ENCODE measurements at regions not wholly inside any gene's neighbourhood (a gene's known extent, or its start where the extent isn't known, plus 50 kb on each side); places are given as distances from the start of the nearest gene placed in this dataset.
"Not testable (repeated sequence)": the region's sequence is repeated elsewhere in the genome, so short reads cannot be mapped to it uniquely, and the experiment has no call there.

- Histone ChIP-seq H3K27me3 (ENCODE audit: control insufficient read depth, insufficient read depth, low read length, poor library complexity, severe bottlenecking) (no peaks in the 10 kb centered on the region), H3K36me3 (ENCODE audit: control insufficient read depth, insufficient read depth, low read length) (no peaks in the 10 kb centered on the region), H3K4me3 (ENCODE audit: insufficient read depth, low read depth, low read length) (no peak overlapping the region), H3K4me1 (ENCODE audit: control insufficient read depth, insufficient read depth, low read length) (no peaks in the 10 kb centered on the region), H3K27ac (ENCODE audit: insufficient read depth, low read depth, low read length, poor library complexity, severe bottlenecking) (no peak overlapping the region), H3K9me3 (ENCODE audit: control insufficient read depth, low read length) (peaks cover 2% of the 10 kb centered on the region)
- 92 to 94% methylated on average over 4 of the region's 4 CpGs for WGBS, 2 experiments
These were observed 518.8 kb upstream of the SOX9 start for GRCh38 chr17:71601894-71602504.

GRCh38 chr17:71613996-71614395 is 506.8 kb upstream of the SOX9 start:
- Histone ChIP-seq H3K27ac (ENCODE audit: insufficient read depth, low read depth, low read length, poor library complexity, severe bottlenecking) (no peak overlapping the region), H3K27me3 (ENCODE audit: control insufficient read depth, insufficient read depth, low read length, poor library complexity, severe bottlenecking) (no peaks in the 10 kb centered on the region)

DNA sequence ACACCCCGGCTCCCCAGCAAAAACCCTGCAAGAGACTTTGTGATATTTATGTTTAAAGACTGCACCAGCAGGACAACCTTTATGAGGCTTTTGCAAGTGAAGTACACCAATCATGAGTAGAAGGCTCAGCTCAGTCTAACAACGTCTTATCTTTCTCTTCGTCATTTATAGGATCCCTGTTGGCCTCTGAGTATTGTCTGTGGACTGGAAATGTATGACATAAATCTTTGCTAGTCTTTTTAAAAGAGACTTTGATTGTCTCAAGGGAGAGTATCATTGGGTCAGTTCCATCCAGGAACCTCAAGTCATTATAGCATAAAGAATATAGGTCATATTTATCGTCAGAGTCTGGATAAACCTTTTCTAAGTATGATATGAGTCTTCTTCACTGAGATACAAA is 505.0 kb upstream of the SOX9 start:
- Histone ChIP-seq H3K27ac (ENCODE audit: insufficient read depth, low read depth, low read length, poor library complexity, severe bottlenecking) (no peak overlapping the region), H3K4me1 (ENCODE audit: control insufficient read depth, insufficient read depth, low read length) (no peaks in the 10 kb centered on the region), H3K36me3 (ENCODE audit: control insufficient read depth, insufficient read depth, low read length) (no peaks in the 10 kb centered on the region), H3K9me3 (ENCODE audit: control insufficient read depth, low read length) (no peaks in the 10 kb centered on the region), H3K27me3 (ENCODE audit: control insufficient read depth, insufficient read depth, low read length, poor library complexity, severe bottlenecking) (no peaks in the 10 kb centered on the region), H3K4me3 (ENCODE audit: insufficient read depth, low read depth, low read length) (no peak overlapping the region)
- 93 to 98% methylated on average over 3 of the region's 4 CpGs for WGBS, 2 experiments

More at GRCh38 chr17:71613996-71614395, 506.8 kb upstream of the SOX9 start:
- Histone ChIP-seq H3K4me1 (ENCODE audit: control insufficient read depth, insufficient read depth, low read length) (no peaks in the 10 kb centered on the region), H3K9me3 (ENCODE audit: control insufficient read depth, low read length) (no peaks in the 10 kb centered on the region), H3K4me3 (ENCODE audit: insufficient read depth, low read depth, low read length) (no peak overlapping the region), H3K36me3 (ENCODE audit: control insufficient read depth, insufficient read depth, low read length) (no peaks in the 10 kb centered on the region)

DNA sequence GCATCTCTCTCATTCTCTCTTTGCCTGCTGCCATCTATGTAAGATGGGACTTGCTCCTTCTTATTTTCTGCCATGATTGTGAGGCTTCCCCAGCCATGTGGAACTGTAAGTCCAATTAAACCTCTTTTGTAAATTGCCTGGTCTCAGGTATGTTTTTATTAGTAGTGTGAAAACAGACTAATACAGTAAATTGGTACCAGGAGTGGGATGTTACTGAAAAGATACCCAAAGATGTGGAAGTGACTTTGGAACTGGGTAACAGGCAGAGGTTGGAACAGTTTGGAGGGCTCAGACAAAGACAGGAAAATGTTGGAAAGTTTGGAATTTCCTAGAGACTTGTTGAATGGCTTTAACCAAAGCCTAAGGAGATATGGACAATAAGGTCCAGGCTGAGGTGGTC is 503.1 kb upstream of the SOX9 start:
- H3K27ac ChIP-seq (ENCODE audit: insufficient read depth, low read depth, low read length, poor library complexity, severe bottlenecking); H3K27me3 ChIP-seq (ENCODE audit: control insufficient read depth, insufficient read depth, low read length, poor library complexity, severe bottlenecking); H3K4me3 ChIP-seq (ENCODE audit: insufficient read depth, low read depth, low read length); H3K4me1 ChIP-seq (ENCODE audit: control insufficient read depth, insufficient read depth, low read length); H3K9me3 ChIP-seq (ENCODE audit: control insufficient read depth, low read length); H3K36me3 ChIP-seq (ENCODE audit: control insufficient read depth, insufficient read depth, low read length): not testable (repeated sequence)

GRCh38 chr17:71625330-71625729 is 495.5 kb upstream of the SOX9 start:
- Histone ChIP-seq H3K4me1 (ENCODE audit: control insufficient read depth, insufficient read depth, low read length) (no peaks in the 10 kb centered on the region), H3K27ac (ENCODE audit: insufficient read depth, low read depth, low read length, poor library complexity, severe bottlenecking) (no peak overlapping the region), H3K36me3 (ENCODE audit: control insufficient read depth, insufficient read depth, low read length) (no peaks in the 10 kb centered on the region), H3K4me3 (ENCODE audit: insufficient read depth, low read depth, low read length) (no peak overlapping the region), H3K9me3 (ENCODE audit: control insufficient read depth, low read length) (no peaks in the 10 kb centered on the region), H3K27me3 (ENCODE audit: control insufficient read depth, insufficient read depth, low read length, poor library complexity, severe bottlenecking) (no peaks in the 10 kb centered on the region)
- WGBS, 2 experiments: 83 to 100% methylated on average over 1 of the region's 1 CpG

- Histone ChIP-seq H3K9me3 (ENCODE audit: control insufficient read depth, low read length) (no peaks in the 10 kb centered on the region), H3K27me3 (ENCODE audit: control insufficient read depth, insufficient read depth, low read length, poor library complexity, severe bottlenecking) (no peaks in the 10 kb centered on the region), H3K4me3 (ENCODE audit: insufficient read depth, low read depth, low read length) (no peak overlapping the region), H3K36me3 (ENCODE audit: control insufficient read depth, insufficient read depth, low read length) (no peaks in the 10 kb centered on the region), H3K4me1 (ENCODE audit: control insufficient read depth, insufficient read depth, low read length) (no peaks in the 10 kb centered on the region), H3K27ac (ENCODE audit: insufficient read depth, low read depth, low read length, poor library complexity, severe bottlenecking) (no peak overlapping the region)
- 90 to 94% methylated on average over 1 of the region's 1 CpG for WGBS, 2 experiments
These were observed 492.5 kb upstream of the SOX9 start for GRCh38 chr17:71628306-71628705.

GRCh38 chr17:71631483-71631882 is 489.3 kb upstream of the SOX9 start:
- no peaks in the 10 kb centered on the region for H3K9me3 ChIP-seq (ENCODE audit: control insufficient read depth, low read length)
- 88 to 94% methylated on average over 1 of the region's 1 CpG for WGBS, 2 experiments
- H3K4me3 ChIP-seq (ENCODE audit: insufficient read depth, low read depth, low read length): no peak overlapping the region
- no peaks in the 10 kb centered on the region for H3K4me1 ChIP-seq (ENCODE audit: control insufficient read depth, insufficient read depth, low read length)
- H3K27ac ChIP-seq (ENCODE audit: insufficient read depth, low read depth, low read length, poor library complexity, severe bottlenecking): no peak overlapping the region
- H3K36me3 ChIP-seq (ENCODE audit: control insufficient read depth, insufficient read depth, low read length): no peaks in the 10 kb centered on the region
- no peaks in the 10 kb centered on the region for H3K27me3 ChIP-seq (ENCODE audit: control insufficient read depth, insufficient read depth, low read length, poor library complexity, severe bottlenecking)

DNA sequence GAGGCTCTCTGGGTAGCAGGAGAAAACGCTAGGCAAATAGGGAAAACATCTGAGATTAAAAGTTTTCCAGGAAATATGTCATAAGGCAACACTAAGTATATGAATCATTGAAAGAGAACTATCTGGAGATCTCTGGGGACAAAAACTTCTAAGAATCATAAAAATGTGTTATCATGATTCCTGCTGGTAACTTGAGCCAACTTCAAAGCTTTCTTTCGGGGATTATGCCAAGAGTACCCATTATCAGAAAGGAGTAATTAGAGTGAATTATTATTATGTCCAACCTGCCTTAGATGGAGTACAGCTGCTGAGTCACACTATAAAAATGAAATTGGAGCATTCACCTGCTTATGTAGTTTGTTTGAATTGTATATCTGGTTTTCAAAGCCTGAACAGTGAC is 488.5 kb upstream of the SOX9 start:
- Histone ChIP-seq H3K4me3 (ENCODE audit: insufficient read depth, low read depth, low read length) (no peak overlapping the region), H3K27me3 (ENCODE audit: control insufficient read depth, insufficient read depth, low read length, poor library complexity, severe bottlenecking) (no peaks in the 10 kb centered on the region), H3K4me1 (ENCODE audit: control insufficient read depth, insufficient read depth, low read length) (no peaks in the 10 kb centered on the region), H3K27ac (ENCODE audit: insufficient read depth, low read depth, low read length, poor library complexity, severe bottlenecking) (no peak overlapping the region), H3K9me3 (ENCODE audit: control insufficient read depth, low read length) (no peaks in the 10 kb centered on the region), H3K36me3 (ENCODE audit: control insufficient read depth, insufficient read depth, low read length) (no peaks in the 10 kb centered on the region)
- 86 to 88% methylated on average over 2 of the region's 2 CpGs for WGBS, 2 experiments

DNA sequence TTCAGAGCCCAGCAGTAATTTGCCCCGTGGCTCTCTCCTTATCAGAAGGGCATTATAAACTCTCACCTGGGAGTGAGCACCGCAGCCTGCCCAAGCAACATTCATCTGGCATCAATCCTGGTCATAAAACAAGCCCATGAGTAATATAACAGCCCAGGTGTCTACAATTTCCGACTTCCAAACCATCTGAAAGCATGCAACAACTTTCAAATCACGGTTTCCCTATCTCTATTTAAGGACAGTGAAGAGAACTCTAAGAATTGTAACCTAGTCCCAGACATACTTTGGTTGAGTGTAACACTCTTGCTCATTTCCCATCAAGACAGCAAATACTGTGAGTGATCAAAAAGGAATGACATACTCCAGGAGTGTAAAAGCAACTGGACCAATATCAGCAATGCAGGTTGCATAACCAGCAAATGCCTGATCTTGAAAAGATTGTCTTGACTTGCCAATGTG is 487.4 kb upstream of the SOX9 start:
- Histone ChIP-seq H3K4me3 (ENCODE audit: insufficient read depth, low read depth, low read length) (no peak overlapping the region), H3K27me3 (ENCODE audit: control insufficient read depth, insufficient read depth, low read length, poor library complexity, severe bottlenecking) (no peaks in the 10 kb centered on the region), H3K9me3 (ENCODE audit: control insufficient read depth, low read length) (no peaks in the 10 kb centered on the region), H3K27ac (ENCODE audit: insufficient read depth, low read depth, low read length, poor library complexity, severe bottlenecking) (no peak overlapping the region), H3K4me1 (ENCODE audit: control insufficient read depth, insufficient read depth, low read length) (no peaks in the 10 kb centered on the region), H3K36me3 (ENCODE audit: control insufficient read depth, insufficient read depth, low read length) (no peaks in the 10 kb centered on the region)
- 84 to 87% methylated on average over 4 of the region's 4 CpGs for WGBS, 2 experiments

- Histone ChIP-seq H3K27ac (ENCODE audit: insufficient read depth, low read depth, low read length, poor library complexity, severe bottlenecking) (no peak overlapping the region), H3K36me3 (ENCODE audit: control insufficient read depth, insufficient read depth, low read length) (no peaks in the 10 kb centered on the region)
- 89 to 95% methylated on average over 1 of the region's 1 CpG for WGBS, 2 experiments
These were observed 486.4 kb upstream of the SOX9 start for GRCh38 chr17:71634376-71634775.

GRCh38 chr17:71635187-71635586 is 485.6 kb upstream of the SOX9 start:
- Histone ChIP-seq H3K36me3 (ENCODE audit: control insufficient read depth, insufficient read depth, low read length) (no peaks in the 10 kb centered on the region), H3K4me3 (ENCODE audit: insufficient read depth, low read depth, low read length) (no peak overlapping the region), H3K9me3 (ENCODE audit: control insufficient read depth, low read length) (no peaks in the 10 kb centered on the region), H3K27me3 (ENCODE audit: control insufficient read depth, insufficient read depth, low read length, poor library complexity, severe bottlenecking) (no peaks in the 10 kb centered on the region), H3K4me1 (ENCODE audit: control insufficient read depth, insufficient read depth, low read length) (no peaks in the 10 kb centered on the region), H3K27ac (ENCODE audit: insufficient read depth, low read depth, low read length, poor library complexity, severe bottlenecking) (no peak overlapping the region)
- 91 to 94% methylated on average over 2 to 3 of the region's 5 CpGs for WGBS, 2 experiments

More at GRCh38 chr17:71634376-71634775, 486.4 kb upstream of the SOX9 start:
- no peaks in the 10 kb centered on the region for H3K4me1 ChIP-seq (ENCODE audit: control insufficient read depth, insufficient read depth, low read length)
- H3K27me3 ChIP-seq (ENCODE audit: control insufficient read depth, insufficient read depth, low read length, poor library complexity, severe bottlenecking): no peaks in the 10 kb centered on the region
- no peak overlapping the region for H3K4me3 ChIP-seq (ENCODE audit: insufficient read depth, low read depth, low read length)
- no peaks in the 10 kb centered on the region for H3K9me3 ChIP-seq (ENCODE audit: control insufficient read depth, low read length)

All from ectodermal cell (in vitro differentiated cells).